Peyer's patch (tissue), 4 donors: ENCODE measurements at regions not wholly inside any gene's neighbourhood (a gene's known extent, or its start where the extent isn't known, plus 50 kb on each side); places are given as distances from the start of the nearest gene placed in this dataset.
A peak's percentile ranks its signal among the peaks of the same experiment; 100 is the strongest.

Experiments
- DNase-seq, 3 donors: peaks; one replicate each; pipeline ENCODE4 v3.0.0-alpha.2; 2017 to 2019
- H3K27ac ChIP-seq, 4 donors: fragments of 200-600 bp; sonication (generic); one replicate each; pipeline ENCODE4 v1.5.1; 2016 to 2019
- H3K27me3 ChIP-seq, 2 donors: fragments of 200-600 bp; sonication (generic); one replicate each; pipeline ENCODE4 v1.5.1; 2019
- H3K36me3 ChIP-seq, 3 donors: fragments of 200-600 bp; sonication (generic); one replicate each; pipeline ENCODE4 v1.5.1; 2016 to 2019
- H3K4me1 ChIP-seq, 4 donors: fragments of 200-600 bp; sonication (generic); one replicate each; pipeline ENCODE4 v1.5.1; 2016 to 2019
- H3K4me3 ChIP-seq, 4 donors: fragments of 200-600 bp; sonication (generic); 1 replicate in 3 of 4; 2 replicates in 1 of 4; pipeline ENCODE4 v1.5.1; 2016 to 2019; ENCODE audit warnings: mild to moderate bottlenecking in 1 of 4
- H3K9me3 ChIP-seq, 4 donors: fragments of 200-600 bp; sonication (generic); one replicate each; pipeline ENCODE4 v1.5.1; 2016 to 2019; ENCODE audit warnings: mild to moderate bottlenecking in 1 of 4
- CTCF ChIP-seq, 6 experiments: fragments of 450-650 bp in 4 of 6; fragments of 200-600 bp in 2 of 6; sonication (generic) in 1 of 6; IDR thresholded peaks; one replicate each; pipeline ENCODE4 v1.5.1; 2017 to 2019; ENCODE audit warnings: antibody characterized with exemption in 6 of 6, mild to moderate bottlenecking in 3 of 6, moderate library complexity in 1 of 6
- POLR2A ChIP-seq, 2 donors: fragments of 450-650 bp; IDR thresholded peaks; one replicate each; pipeline ENCODE4 v1.5.1; 2017; ENCODE audit warnings: antibody characterized with exemption in 2 of 2, mild to moderate bottlenecking in 2 of 2, moderate library complexity in 2 of 2

GRCh38 chr7:80288175-80289122 is 153.8 kb downstream of the GNAI1 start:
- TF ChIP-seq CTCF (IDR thresholded peaks at IDR 0.05) (peak in 1 of 6 experiments; percentile 17), POLR2A (IDR thresholded peaks at IDR 0.05) (no peak)
- H3K9me3 ChIP-seq, result no peaks in the 10 kb centered on the region
- H3K27ac ChIP-seq, result no peak overlapping the region
- H3K36me3 ChIP-seq, result no peaks in the 10 kb centered on the region
- H3K4me3 ChIP-seq, result no peak overlapping the region
- no peak for DNase-seq
- H3K4me1 ChIP-seq, result no peaks in the 10 kb centered on the region
- H3K27me3 ChIP-seq, result no peaks in the 10 kb centered on the region

GRCh38 chr7:80287400-80288174 is 153.0 kb downstream of the GNAI1 start:
- no peak overlapping the region for H3K27ac ChIP-seq
- H3K36me3 ChIP-seq, result no peaks in the 10 kb centered on the region
- H3K4me1 ChIP-seq, result no peaks in the 10 kb centered on the region
- no peak for DNase-seq
- no peak overlapping the region for H3K4me3 ChIP-seq
- H3K27me3 ChIP-seq, result no peaks in the 10 kb centered on the region
- TF ChIP-seq POLR2A (IDR thresholded peaks at IDR 0.05) (no peak), CTCF (IDR thresholded peaks at IDR 0.05) (no peak)
- no peaks in the 10 kb centered on the region for H3K9me3 ChIP-seq

- H3K4me1 ChIP-seq, result no peaks in the 10 kb centered on the region
- H3K9me3 ChIP-seq, result no peaks in the 10 kb centered on the region
- TF ChIP-seq CTCF (IDR thresholded peaks at IDR 0.05), result no peak
- H3K27me3 ChIP-seq, result no peaks in the 10 kb centered on the region
- no peak overlapping the region for H3K27ac ChIP-seq
- H3K36me3 ChIP-seq, result no peaks in the 10 kb centered on the region
- no peak for DNase-seq
- H3K4me3 ChIP-seq, result no peak overlapping the region
These were observed 152.0 kb downstream of the GNAI1 start for GRCh38 chr7:80286611-80287010.

- H3K4me3 ChIP-seq, result no peak overlapping the region
- no peak for TF ChIP-seq CTCF (IDR thresholded peaks at IDR 0.05)
- TF ChIP-seq POLR2A (IDR thresholded peaks at IDR 0.05), result no peak
- H3K36me3 ChIP-seq, result no peaks in the 10 kb centered on the region
- H3K27me3 ChIP-seq, result no peaks in the 10 kb centered on the region
- no peaks in the 10 kb centered on the region for H3K9me3 ChIP-seq
- H3K27ac ChIP-seq, result no peak overlapping the region
- peaks cover 0 to under 1% (median 0%) of the 10 kb centered on the region in 4 donors for H3K4me1 ChIP-seq
- DNase-seq, result no peak
These were observed 150.2 kb downstream of the GNAI1 start for GRCh38 chr7:80284855-80285254.

GRCh38 chr7:80279760-80280159 is 145.1 kb downstream of the GNAI1 start:
- TF ChIP-seq CTCF (IDR thresholded peaks at IDR 0.05) (no peak), POLR2A (IDR thresholded peaks at IDR 0.05) (no peak)
- Histone ChIP-seq H3K36me3 (no peaks in the 10 kb centered on the region), H3K9me3 (no peaks in the 10 kb centered on the region), H3K4me1 (peaks cover 0 to 28% (median 0%) of the 10 kb centered on the region in 4 donors), H3K4me3 (no peak overlapping the region), H3K27ac (no peak overlapping the region), H3K27me3 (no peaks in the 10 kb centered on the region)
- DNase-seq, result no peak
